Stimulated activated CD4-positive, alpha-beta T cell treated with anti-CD3 and anti-CD28 coated beads, Interleukin-1b, Interleukin-23, amount 100 ng/mL, for 24 hours (primary cell): ENCODE measurements at regions not wholly inside any gene's neighbourhood (a gene's known extent, or its start where the extent isn't known, plus 50 kb on each side); places are given as distances from the start of the nearest gene placed in this dataset.

ENCODE experiments used
- DNase-seq, 4 experiments: peaks; one replicate each; pipeline ENCODE4 v3.0.0-alpha.2; 2020; ENCODE audit warnings: low read depth in 4 of 4, low spot score in 1 of 4

DNA sequence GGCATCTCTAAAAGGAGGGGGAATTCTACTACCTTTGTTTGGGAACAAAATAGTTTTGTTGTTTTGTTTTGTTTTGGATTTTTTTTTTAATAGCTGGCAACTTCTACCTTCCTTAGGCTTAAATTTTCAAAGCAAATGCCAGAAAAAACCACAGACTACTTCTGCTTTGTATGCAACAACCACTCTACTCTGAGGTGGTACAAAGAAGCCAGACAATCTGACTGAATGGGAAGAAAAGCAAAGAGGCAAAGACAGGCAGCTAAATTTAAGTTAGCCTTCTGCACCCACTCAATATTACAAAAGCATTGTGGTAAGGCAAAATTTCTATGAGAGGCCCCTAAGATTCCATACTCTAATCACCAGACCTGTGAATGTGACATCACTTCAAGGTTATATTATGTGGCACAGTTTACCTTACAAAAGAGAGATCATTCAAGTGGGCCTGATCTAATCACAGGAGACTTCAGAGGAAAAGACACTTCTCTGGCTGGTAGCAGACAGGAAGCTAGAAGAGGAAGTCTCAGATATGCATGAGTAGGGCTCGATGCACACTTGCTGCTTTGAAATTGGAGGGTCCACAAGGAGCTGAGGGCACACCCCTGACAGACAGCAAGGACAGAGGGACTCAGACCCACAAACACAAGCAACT is 566.6 kb downstream of the RPS29 start:
- no peak for DNase-seq

DNA sequence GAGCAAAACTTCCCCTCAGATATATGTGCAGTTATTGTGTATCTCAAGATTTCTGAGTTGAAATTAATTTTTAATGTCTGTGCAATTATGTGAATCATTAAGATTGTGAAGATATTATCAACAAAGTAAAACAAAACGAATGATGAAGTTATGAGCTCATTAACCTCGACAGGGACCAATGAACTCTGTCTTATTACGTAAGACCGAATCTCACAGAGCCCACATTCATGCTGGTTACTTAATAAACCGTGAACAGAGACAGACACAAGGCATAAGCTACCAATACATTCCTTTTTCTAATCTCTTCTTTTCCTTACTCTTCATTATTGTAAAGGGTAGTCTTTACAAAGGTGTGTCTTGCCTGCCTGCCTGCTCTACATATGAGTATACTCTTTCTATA is 568.7 kb downstream of the RPS29 start:
- DNase-seq: no peak

DNA sequence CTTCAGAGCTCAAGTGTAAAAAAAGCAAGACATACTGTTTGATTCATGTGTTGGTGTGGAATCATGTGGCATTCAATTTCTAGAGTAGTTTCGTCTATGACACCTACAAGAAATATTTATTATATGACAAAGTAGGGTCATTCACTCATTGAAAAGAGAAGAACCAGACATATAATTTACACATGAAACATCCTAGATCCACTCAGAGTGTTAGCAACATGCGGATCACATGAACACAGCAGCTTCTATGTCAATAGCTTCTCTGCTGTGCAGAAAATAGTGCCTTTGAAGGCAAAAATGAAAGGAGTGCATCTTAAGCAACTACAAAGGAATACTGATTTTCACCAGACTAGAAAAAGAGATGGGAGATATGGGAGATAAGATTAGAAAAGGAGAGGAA is 569.8 kb downstream of the RPS29 start:
- DNase-seq: no peak

DNA sequence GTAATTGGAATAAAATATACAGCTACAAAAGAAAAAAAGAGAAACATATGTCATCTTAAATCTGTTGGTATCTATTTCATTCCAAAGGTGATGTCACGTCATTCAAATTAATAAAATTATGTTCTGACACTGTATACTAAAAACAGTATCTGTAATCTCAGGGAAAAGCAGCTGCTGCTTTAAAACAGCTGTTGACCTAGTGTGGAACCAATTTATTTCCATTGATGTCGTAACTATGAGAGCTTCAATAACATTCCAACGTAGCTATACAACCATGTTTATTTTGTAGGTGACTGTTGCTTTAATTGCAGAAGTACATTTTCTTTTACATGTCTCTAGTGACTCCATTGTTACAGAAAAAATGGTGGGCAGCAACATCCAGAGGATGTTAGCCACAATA is 571.7 kb downstream of the RPS29 start:
- no peak for DNase-seq

DNA sequence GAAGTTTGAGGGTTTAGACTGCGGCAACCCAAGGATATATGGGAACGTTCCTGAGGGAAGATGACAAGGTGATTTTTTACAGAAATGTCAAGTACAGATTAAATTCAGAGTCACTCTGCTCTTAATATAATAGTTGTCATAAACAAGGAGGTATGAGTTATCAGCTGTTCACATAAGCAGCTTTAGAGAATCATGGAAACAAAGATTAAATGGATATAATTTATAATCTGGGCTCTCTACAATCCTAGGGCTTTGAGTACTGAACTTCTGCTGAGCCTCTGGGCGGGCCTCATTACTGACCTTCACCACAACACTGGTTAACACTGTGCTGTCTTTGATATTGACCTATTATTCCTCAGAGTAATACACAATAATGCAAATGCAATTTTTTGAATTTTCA is 577.8 kb downstream of the RPS29 start:
- no peak for DNase-seq

DNA sequence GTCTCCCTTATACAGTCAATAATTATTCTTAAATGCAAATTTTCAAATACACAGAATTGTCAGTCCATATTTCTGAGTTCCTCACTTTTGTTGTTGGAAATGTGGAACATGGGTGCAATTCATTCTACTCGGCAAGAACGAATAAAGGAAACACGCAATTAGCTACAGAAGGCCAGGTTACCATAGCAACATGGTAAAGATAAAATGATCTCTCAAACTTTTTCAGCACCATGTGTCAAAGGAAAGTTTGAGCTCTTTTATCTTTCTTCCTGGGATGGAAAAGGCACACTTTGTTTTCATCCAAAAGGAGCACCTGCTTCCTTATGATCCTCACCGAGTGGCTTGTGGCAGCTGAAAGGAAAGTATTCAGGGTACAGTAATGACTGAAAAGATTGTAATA is 595.0 kb downstream of the RPS29 start:
- no peak for DNase-seq

DNA sequence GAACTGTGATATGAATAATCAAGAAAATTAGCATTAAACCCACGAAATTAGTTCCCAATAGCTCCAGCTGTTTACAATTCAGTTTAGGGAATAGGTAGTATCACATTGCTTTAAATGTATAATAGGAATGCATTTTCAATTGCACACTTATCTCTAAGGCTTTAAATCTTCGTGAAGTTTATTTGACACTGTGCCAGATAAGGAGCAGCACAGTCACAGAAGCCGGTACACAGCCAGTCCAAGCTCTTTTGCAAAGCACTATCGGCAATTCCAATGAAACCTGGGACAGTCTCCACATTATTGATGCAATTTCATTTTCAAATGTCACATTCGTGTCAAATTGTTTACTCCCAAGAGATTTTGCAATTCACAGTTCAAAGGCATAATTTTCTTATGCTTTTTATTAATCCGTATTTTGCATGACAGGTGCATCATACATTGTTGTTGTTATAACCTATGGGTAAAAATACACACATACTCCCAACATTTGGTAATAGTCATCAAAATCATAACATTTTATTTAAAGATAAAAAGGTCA is 602.8 kb downstream of the RPS29 start:
- DNase-seq: no peak

DNA sequence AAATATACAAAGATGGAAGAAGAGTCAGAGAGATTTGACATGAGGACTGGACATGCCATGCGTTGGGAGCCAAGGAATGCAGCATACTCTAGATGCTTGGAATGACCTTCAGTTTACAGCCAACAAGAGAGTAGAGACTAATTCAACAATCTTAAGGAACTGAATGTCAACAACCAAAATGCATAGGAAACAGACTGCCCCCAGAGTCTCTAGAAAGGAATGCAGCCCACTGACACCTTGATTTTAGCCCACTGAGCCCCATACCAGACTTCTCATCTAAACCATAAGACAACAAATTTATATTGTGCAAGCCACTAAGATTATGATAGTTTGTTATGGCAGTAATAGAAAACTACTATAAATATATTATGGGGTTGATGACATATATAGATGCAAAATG is 611.2 kb downstream of the RPS29 start:
- DNase-seq: no peak

DNA sequence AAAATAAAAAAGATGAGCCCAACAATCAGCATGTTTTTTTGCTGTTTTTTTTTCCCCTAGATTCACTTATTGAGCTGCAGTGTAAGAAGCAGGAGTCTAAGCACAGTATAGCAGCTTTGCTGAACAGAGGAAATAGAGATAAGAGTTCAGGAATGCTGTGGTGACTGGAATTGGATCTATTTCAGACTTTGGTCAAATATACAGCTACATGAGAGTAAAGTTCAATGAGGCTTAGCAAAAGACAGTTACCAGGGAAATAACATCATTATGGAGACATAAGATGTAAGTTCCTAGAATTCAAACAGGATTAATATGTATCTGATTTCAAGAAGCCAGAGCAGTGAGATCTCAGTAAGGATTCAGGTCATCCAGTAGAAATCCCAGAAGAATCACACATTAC is 613.0 kb downstream of the RPS29 start:
- DNase-seq: no peak

DNA sequence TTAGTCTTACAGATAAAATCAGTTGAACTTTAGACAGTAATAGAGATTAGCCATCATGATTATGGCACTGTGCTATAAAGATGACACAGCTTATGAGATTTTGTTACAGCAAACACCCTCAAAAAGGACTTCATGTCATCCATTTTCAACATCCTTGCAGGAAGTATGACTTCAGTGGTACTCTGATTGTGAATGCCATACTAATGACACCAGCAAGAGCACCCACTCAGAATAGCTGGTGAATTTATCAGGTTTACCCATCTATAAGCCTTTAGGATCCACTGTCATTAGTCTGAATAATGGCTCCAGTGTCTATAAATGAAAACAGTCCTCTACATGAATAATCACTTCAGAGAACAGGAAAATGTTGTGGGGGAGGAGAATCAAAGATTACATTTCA is 615.2 kb downstream of the RPS29 start:
- no peak for DNase-seq

DNA sequence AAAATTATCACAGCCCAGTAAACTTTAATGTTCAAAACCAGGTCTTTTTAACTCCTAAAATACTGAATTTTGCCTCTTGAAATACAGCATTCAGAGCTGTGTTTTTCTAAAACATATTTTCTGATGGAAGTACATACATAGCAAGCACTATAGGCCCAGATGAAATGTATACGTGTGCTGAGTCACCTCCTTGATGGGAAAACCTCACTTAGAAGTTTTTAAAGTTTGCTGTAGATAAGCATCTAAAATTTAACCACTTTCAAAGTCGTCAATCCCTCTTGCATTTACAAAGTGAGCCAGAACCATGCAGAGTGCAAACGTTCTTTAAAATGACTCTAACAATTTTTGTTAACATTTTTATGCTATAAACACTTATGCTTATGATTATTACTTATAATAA is 618.8 kb downstream of the RPS29 start:
- DNase-seq: no peak

DNA sequence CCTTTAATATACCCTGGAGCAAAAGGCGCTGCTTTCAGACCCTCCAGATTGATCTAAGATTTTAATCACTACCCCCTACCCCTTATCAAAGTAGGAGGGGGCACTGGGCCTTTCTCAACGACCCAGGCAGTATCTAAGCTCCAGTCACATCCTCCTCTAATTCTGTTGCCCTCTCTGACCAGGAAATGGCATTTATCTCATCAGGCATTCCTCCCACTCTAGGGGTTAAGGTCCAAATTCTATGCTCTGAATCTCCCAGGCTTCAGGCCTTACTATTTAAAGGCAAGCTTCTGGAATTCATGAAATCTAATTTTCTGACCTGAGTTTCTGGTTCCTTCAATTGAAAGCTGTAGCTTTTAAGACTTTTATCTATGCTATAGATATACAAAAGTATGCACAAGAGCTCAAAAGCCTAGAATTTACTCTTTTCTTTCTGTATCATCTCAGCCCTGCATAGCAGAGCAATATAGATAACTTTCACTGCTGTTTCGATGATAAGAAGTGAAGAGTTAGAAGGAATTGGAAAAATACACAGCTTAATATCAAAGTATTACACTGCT is 622.9 kb downstream of the RPS29 start:
- DNase-seq: no peak

DNA sequence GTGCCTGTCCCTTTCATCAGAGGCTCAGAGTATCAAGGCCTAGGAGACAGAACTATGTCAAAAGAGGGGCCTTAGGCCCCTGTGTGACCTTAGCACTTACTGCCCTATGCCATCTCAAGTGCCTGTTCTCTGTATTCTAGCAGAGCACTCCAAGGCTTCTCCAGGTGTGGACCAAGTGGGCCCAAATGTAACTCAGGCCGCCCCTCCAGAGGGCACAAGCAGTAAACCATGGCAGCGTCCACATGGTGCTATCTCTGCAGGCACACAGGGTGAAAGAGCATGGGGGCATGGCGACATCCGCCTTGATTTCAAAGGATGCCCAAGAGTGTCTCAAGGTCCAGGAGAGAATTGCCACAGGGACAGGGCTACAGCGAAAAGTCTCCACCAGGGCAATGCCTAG is 628.7 kb downstream of the RPS29 start:
- DNase-seq: no peak

DNA sequence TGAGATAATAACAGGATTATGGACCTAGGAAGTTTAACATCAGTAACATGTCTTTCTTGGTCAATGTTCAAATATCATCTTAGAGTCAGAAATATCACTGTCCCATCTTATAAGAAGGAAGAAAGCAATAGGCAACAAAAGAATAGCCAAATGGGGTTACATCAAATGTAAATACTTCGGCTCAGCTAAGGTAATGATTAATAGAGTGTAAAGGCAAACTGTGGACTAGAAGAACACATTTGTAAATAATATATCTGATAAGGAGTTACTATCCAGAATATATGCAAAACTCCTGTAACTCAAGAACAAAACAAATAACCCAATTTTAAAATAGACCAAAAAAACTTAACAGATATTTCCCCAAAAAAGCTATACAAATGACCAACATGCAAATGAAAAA is 630.3 kb downstream of the RPS29 start:
- DNase-seq: no peak

DNA sequence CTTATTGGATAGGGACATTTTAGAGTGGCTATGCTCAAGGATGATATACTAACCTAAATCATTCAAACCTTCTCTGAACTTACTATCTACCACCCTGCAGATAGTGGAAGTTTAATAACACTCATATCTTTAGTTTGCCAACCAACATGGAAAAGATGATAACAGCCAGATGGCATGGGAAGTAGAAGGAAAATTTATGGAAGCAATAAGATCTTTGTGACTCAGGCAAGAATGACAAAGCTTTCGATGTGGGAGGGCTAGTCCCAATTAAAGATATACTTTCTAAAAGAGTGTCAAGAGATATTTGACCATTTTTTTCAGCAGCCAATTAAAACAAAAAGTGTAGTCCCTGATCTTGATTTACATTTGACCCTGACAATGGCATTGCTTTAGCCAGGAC is 631.7 kb downstream of the RPS29 start:
- no peak for DNase-seq

DNA sequence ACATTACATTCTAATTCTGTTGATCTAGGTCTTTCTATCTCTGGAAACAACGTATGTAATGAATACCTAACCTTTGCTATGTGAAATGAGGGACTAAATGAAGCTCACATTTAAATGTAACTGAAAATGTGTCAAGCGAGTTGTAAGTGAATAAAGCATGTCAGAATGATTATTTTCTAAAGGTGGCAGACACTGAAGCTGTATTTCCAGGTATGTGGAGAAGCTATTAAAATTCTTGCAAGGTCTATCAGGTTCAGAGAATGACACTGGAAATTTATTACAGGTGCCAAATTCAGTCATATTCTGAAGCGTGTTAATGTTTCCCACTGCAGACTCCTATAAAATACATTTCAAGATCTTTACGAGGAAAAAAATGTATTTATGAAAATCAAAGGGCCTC is 641.4 kb downstream of the RPS29 start:
- no peak for DNase-seq

DNA sequence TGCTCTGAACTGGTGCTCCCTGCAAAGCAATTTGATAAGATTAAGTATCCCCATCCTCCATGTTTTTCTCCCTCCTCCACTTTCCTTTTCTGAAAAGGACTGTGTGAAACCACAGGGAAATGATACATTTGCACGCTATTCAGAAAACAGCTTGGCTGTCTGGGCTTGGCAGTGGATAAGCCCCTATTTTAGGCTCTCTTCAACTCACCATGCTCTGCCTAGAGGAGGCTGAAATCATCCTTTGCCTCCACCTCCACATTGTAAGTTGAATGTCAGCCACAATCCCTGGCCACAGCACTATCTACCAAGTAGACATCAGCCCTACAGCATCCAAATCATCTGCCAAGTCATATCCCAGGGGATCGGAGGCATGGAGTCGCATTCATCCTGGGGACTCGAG is 642.3 kb downstream of the RPS29 start:
- DNase-seq: no peak

DNA sequence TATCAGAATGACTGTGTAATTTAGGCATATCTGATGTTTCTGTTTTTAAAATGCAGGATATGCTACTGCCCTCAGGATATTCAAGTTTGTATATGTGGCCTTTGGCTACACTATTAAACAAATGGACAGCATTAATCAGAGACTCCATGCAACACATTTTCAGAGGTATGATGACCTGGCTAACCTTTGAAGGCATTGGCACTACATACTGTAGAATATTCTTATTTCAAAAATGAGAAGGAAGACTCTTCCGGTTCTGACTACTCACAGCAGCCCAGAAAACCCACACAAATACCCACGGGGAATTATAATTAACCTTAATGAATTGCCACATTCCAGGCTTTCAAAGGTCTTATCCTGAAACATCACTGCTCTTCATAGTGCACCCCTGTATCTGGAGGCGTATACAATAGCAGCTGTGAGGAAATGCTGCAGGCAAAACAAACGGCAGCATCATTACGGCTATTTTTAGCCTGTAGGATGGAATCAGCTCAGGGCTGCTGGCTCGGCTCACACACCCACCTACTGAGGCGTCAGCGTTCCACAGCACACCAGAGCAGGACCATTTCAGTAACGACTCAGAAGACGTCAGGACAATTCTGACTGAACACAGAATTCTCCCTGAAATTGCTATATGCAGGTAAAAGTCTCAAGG is 648.5 kb downstream of the RPS29 start:
- no peak for DNase-seq

DNA sequence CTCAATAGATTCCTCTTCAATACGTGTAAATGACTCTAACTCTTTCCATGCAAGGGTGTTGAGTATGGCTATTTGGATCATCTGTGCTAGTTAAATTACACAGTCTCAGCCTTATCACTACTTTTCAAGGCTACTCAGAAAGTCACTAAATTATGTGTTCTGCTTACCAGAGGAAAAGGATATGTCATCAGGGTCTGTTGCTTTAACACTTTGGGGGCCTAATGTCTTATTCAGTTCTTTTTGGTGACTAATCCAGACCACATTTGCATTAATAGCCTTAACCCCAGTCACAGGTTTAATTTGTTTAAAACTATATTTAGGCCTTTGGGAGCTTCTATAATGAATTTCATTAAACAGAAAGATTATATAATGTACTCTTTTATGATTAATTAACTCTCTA is 649.3 kb downstream of the RPS29 start:
- no peak for DNase-seq

DNA sequence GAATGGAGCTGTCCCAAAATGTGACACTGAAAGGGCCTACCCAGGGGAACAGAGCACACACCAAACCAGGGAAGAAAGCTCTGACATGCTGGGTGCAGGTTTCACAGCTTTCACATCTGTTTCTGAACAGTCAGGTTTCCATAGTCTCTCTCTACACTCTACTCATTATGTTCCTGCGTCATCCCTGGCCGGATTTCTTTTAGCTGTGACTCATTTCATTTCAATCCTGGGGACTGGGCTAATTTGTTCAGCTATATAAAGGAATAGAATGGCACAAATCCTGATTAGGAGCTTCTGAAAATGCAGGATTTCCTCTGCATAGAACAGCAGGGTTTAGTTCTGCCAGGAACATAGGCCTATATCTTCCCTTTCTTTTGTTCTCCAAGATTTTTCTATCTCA is 649.8 kb downstream of the RPS29 start:
- DNase-seq: no peak

DNA sequence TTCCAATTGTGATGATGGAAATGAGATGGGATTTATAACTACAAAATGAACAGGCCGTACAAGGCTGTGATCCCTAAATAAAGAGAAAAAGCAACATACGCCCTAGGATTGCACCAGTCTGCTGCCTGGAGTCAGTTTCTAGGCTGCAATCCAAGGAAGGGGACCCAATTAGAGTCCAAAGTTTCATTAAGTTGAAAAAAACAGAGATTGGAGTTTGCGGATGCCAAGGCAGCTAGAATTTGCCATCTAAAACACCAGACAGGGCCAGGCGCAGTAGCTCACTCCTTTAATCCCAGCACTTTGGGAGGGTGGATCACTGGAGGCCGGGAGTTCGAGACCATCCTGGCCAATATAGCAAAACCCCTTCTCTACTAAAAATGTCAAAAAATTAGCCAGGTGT is 661.0 kb downstream of the RPS29 start:
- no peak for DNase-seq

DNA sequence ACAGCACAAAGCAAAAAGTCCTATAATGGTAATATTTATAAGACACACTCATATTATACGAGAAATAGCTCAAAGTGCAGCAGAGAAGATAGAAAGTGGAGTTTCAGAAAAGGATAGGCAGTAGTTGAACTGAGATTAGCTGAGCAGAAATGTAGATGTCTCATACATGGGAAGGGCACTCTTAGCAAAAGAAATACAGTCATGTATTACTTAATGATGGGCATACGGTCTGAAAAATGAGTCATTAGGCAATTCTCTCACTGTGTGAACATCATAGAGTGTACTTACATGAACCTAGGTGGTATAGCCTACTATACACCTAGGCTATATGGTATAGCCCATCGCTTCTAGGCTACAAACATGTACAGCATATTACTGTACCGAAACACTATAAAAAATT is 671.3 kb downstream of the RPS29 start:
- no peak for DNase-seq

DNA sequence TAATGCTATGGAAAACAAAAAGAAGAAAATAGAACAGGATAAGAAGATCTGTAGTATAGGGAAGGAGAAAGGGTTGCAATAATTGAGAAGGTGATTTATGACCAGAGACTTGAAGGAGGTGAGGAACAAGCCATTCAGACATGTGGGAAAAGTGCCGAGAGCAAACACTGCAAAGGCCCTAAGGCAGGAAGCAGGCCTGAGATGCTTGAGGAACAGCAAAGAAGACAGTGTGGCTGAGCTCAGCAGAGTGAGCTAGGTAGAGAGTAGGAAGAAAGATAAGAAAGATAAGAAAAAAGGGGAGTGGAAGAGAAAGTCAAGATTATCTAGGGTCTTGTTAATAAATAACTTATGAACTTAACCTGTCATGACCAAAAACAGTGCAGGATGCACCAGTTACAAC is 671.8 kb downstream of the RPS29 start:
- DNase-seq: no peak
